Liver (tissue), 3 donors: ENCODE measurements at regions not wholly inside any gene's neighbourhood (a gene's known extent, or its start where the extent isn't known, plus 50 kb on each side); places are given as distances from the start of the nearest gene placed in this dataset.

Experiments
- EGR1 ChIP-seq, 2 donors: IDR thresholded peaks; 2 replicates each; pipeline ENCODE4 v1.6.1; 2016 to 2018; ENCODE audit warnings: antibody characterized with exemption in 2 of 2, low read depth in 2 of 2
- FOXA1 ChIP-seq: IDR thresholded peaks from 2 replicates; pipeline ENCODE4 v1.6.1; 2016; ENCODE audit warnings: antibody characterized with exemption
- GABPA ChIP-seq, 2 donors: IDR thresholded peaks in 1 of 2; conservative IDR thresholded peaks in 1 of 2; 2 replicates each; pipeline ENCODE4 v1.6.1; 2016; ENCODE audit warnings: antibody characterized with exemption in 2 of 2, mild to moderate bottlenecking in 1 of 2, moderate library complexity in 1 of 2
- HNF4G ChIP-seq: IDR thresholded peaks from 2 replicates; pipeline ENCODE4 v1.6.1; 2016; ENCODE audit warnings: antibody characterized with exemption
- JUND ChIP-seq, 2 donors: IDR thresholded peaks; 2 replicates each; pipeline ENCODE4 v1.6.1; 2016; ENCODE audit warnings: antibody characterized with exemption in 2 of 2
- RAD21 ChIP-seq, 2 donors: IDR thresholded peaks; 2 replicates each; pipeline ENCODE4 v1.6.1; 2016; ENCODE audit warnings: antibody characterized with exemption in 2 of 2, mild to moderate bottlenecking in 2 of 2
- SP1 ChIP-seq: IDR thresholded peaks from 2 replicates; pipeline ENCODE4 v1.6.1; 2018; ENCODE audit warnings: antibody characterized with exemption, mild to moderate bottlenecking
- TAF1 ChIP-seq: conservative IDR thresholded peaks from 2 replicates; pipeline ENCODE4 v1.6.1; 2016; ENCODE audit warnings: antibody characterized with exemption, mild to moderate bottlenecking
- YY1 ChIP-seq: IDR thresholded peaks from 2 replicates; pipeline ENCODE4 v1.6.1; 2016; ENCODE audit warnings: antibody characterized with exemption, mild to moderate bottlenecking
- TF ChIP-seq, protein P1 (sequence below): fragments of 150-350 bp; IDR thresholded peaks from 2 replicates; pipeline ENCODE4 v1.5.1; 2017; ENCODE audit warnings: improper control_type of control experiment, low read depth, low read length; ENCODE audit not compliant: missing input control
- TF ChIP-seq, protein P2 (sequence below): IDR thresholded peaks from 2 replicates; pipeline ENCODE4 v1.6.1; 2016; ENCODE audit warnings: antibody characterized with exemption
- TF ChIP-seq, protein P3 (sequence below): IDR thresholded peaks from 2 replicates; pipeline ENCODE4 v1.6.1; 2016; ENCODE audit warnings: antibody characterized with exemption, mild to moderate bottlenecking
- TF ChIP-seq, protein P4 (sequence below): IDR thresholded peaks from 2 replicates; pipeline ENCODE4 v1.6.1; 2016; ENCODE audit warnings: antibody characterized with exemption
- TF ChIP-seq, protein P5 (sequence below): IDR thresholded peaks from 2 replicates; pipeline ENCODE4 v1.6.1; 2016; ENCODE audit warnings: antibody characterized with exemption
- donor health status: healthy.
- donor health status: healthy.

DNA sequence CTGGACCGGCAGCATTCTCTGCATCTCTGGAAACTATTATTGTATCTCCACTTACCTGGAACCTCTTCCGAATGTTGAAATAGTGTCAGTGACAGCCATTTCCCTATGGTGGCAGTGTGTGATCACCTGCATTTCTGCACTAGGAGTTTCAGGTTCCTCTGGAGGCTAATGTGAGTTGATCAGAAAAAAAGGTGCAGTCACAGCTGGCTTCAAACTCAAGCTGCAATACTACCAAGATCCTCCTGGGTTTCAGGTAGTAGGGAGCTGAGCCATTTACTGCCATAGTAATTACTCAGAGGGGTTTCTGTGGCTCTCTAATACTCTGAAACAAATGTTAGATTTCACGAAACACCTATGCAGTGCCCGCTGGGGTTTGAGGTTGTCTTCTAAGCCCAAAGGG, 183.5 kb upstream of the OSR1 start:
- TF ChIP-seq, protein P1, sequence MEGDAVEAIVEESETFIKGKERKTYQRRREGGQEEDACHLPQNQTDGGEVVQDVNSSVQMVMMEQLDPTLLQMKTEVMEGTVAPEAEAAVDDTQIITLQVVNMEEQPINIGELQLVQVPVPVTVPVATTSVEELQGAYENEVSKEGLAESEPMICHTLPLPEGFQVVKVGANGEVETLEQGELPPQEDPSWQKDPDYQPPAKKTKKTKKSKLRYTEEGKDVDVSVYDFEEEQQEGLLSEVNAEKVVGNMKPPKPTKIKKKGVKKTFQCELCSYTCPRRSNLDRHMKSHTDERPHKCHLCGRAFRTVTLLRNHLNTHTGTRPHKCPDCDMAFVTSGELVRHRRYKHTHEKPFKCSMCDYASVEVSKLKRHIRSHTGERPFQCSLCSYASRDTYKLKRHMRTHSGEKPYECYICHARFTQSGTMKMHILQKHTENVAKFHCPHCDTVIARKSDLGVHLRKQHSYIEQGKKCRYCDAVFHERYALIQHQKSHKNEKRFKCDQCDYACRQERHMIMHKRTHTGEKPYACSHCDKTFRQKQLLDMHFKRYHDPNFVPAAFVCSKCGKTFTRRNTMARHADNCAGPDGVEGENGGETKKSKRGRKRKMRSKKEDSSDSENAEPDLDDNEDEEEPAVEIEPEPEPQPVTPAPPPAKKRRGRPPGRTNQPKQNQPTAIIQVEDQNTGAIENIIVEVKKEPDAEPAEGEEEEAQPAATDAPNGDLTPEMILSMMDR = no peak
- no peak for TF ChIP-seq TAF1
- TF ChIP-seq, protein P2, sequence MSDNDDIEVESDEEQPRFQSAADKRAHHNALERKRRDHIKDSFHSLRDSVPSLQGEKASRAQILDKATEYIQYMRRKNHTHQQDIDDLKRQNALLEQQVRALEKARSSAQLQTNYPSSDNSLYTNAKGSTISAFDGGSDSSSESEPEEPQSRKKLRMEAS = no peak
- TF ChIP-seq RAD21 (IDR thresholded peaks at IDR 0.05) = no peak
- TF ChIP-seq JUND (IDR thresholded peaks at IDR 0.05) = no peak
- no peak for TF ChIP-seq EGR1 (IDR thresholded peaks at IDR 0.05; ENCODE audit: low read depth in 2 of 2)
- TF ChIP-seq, protein P3, sequence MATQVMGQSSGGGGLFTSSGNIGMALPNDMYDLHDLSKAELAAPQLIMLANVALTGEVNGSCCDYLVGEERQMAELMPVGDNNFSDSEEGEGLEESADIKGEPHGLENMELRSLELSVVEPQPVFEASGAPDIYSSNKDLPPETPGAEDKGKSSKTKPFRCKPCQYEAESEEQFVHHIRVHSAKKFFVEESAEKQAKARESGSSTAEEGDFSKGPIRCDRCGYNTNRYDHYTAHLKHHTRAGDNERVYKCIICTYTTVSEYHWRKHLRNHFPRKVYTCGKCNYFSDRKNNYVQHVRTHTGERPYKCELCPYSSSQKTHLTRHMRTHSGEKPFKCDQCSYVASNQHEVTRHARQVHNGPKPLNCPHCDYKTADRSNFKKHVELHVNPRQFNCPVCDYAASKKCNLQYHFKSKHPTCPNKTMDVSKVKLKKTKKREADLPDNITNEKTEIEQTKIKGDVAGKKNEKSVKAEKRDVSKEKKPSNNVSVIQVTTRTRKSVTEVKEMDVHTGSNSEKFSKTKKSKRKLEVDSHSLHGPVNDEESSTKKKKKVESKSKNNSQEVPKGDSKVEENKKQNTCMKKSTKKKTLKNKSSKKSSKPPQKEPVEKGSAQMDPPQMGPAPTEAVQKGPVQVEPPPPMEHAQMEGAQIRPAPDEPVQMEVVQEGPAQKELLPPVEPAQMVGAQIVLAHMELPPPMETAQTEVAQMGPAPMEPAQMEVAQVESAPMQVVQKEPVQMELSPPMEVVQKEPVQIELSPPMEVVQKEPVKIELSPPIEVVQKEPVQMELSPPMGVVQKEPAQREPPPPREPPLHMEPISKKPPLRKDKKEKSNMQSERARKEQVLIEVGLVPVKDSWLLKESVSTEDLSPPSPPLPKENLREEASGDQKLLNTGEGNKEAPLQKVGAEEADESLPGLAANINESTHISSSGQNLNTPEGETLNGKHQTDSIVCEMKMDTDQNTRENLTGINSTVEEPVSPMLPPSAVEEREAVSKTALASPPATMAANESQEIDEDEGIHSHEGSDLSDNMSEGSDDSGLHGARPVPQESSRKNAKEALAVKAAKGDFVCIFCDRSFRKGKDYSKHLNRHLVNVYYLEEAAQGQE = no peak
- TF ChIP-seq FOXA1 = no peak
- no peak for TF ChIP-seq SP1
- no peak for TF ChIP-seq GABPA (IDR thresholded peaks at IDR 0.05 in 1 of 2, conservative IDR thresholded peaks at IDR 0.05 in 1 of 2)
- TF ChIP-seq, protein P4, sequence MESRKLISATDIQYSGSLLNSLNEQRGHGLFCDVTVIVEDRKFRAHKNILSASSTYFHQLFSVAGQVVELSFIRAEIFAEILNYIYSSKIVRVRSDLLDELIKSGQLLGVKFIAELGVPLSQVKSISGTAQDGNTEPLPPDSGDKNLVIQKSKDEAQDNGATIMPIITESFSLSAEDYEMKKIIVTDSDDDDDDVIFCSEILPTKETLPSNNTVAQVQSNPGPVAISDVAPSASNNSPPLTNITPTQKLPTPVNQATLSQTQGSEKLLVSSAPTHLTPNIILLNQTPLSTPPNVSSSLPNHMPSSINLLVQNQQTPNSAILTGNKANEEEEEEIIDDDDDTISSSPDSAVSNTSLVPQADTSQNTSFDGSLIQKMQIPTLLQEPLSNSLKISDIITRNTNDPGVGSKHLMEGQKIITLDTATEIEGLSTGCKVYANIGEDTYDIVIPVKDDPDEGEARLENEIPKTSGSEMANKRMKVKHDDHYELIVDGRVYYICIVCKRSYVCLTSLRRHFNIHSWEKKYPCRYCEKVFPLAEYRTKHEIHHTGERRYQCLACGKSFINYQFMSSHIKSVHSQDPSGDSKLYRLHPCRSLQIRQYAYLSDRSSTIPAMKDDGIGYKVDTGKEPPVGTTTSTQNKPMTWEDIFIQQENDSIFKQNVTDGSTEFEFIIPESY = no peak
- TF ChIP-seq, protein P5, sequence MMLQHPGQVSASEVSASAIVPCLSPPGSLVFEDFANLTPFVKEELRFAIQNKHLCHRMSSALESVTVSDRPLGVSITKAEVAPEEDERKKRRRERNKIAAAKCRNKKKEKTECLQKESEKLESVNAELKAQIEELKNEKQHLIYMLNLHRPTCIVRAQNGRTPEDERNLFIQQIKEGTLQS = no peak
- no peak for TF ChIP-seq HNF4G
- no peak for TF ChIP-seq YY1
